GM12874 (cell line): ENCODE measurements at regions not wholly inside any gene's neighbourhood (a gene's known extent, or its start where the extent isn't known, plus 50 kb on each side); places are given as distances from the start of the nearest gene placed in this dataset.

Experiments
- CTCF ChIP-seq: IDR thresholded peaks from 2 replicates; pipeline ENCODE4 v1.5.1; 2011; ENCODE audit warnings: low read depth, mild to moderate bottlenecking, control low read depth, low read length, moderate library complexity; ENCODE audit not compliant: insufficient read depth

GRCh38 chr5:106827061-106827460 is 843.7 kb downstream of the EFNA5 start:
- no peak for TF ChIP-seq CTCF

- TF ChIP-seq CTCF: no peak
These were observed 845.4 kb downstream of the EFNA5 start for GRCh38 chr5:106825374-106825773.

GRCh38 chr5:106822851-106823250 is 847.9 kb downstream of the EFNA5 start:
- TF ChIP-seq CTCF: no peak

- no peak for TF ChIP-seq CTCF
These were observed 852.2 kb downstream of the EFNA5 start for GRCh38 chr5:106818552-106818951.

- no peak for TF ChIP-seq CTCF
These were observed 855.8 kb downstream of the EFNA5 start for GRCh38 chr5:106814961-106815360.

- TF ChIP-seq CTCF: no peak
These were observed 869.2 kb downstream of the EFNA5 start for GRCh38 chr5:106801554-106801953.

GRCh38 chr5:106797996-106798395 is 872.7 kb downstream of the EFNA5 start:
- TF ChIP-seq CTCF: no peak

GRCh38 chr5:106796081-106796480 is 874.7 kb downstream of the EFNA5 start:
- TF ChIP-seq CTCF: no peak
